Retinal pigment epithelial cell (primary cell): ENCODE measurements at regions not wholly inside any gene's neighbourhood (a gene's known extent, or its start where the extent isn't known, plus 50 kb on each side); places are given as distances from the start of the nearest gene placed in this dataset.

Experiments used
- DNase-seq: peaks from one replicate; pipeline ENCODE4 v3.0.0-alpha.2; 2010; ENCODE audit warnings: low read depth
- H3K4me3 ChIP-seq: 2 replicates; pipeline ENCODE4 v1.5.1; 2011; ENCODE audit warnings: mild to moderate bottlenecking, low read length, control low read depth, moderate library complexity
- CTCF ChIP-seq: conservative IDR thresholded peaks from 2 replicates; pipeline ENCODE4 v1.5.1; 2011; ENCODE audit warnings: low read depth, low read length, control low read depth, inconsistent platforms

GRCh38 chr16:51287121-51287755 is 136.2 kb upstream of the SALL1 start:
- DNase-seq = no peak
- TF ChIP-seq CTCF = no peak
- no peak overlapping the region for H3K4me3 ChIP-seq

GRCh38 chr16:51286272-51286671 is 135.2 kb upstream of the SALL1 start:
- no peak for TF ChIP-seq CTCF
- no peak overlapping the region for H3K4me3 ChIP-seq
- DNase-seq = no peak

GRCh38 chr16:51276336-51276735 is 125.3 kb upstream of the SALL1 start:
- TF ChIP-seq CTCF = no peak
- peak; percentile 42 for DNase-seq
- H3K4me3 ChIP-seq = no peak overlapping the region

GRCh38 chr16:51272420-51272819 is 121.3 kb upstream of the SALL1 start:
- no peak for TF ChIP-seq CTCF
- DNase-seq = no peak
- H3K4me3 ChIP-seq = no peak overlapping the region

GRCh38 chr16:51271156-51271701 is 120.2 kb upstream of the SALL1 start:
- H3K4me3 ChIP-seq = no peak overlapping the region
- TF ChIP-seq CTCF = no peak
- peak; percentile 31 for DNase-seq

- no peak overlapping the region for H3K4me3 ChIP-seq
- TF ChIP-seq CTCF = no peak
- DNase-seq = no peak
These were observed 117.2 kb upstream of the SALL1 start for GRCh38 chr16:51268237-51268636.

- TF ChIP-seq CTCF = no peak
- no peak for DNase-seq
- H3K4me3 ChIP-seq = no peak overlapping the region
These were observed 116.6 kb upstream of the SALL1 start for GRCh38 chr16:51267681-51268080.
